GM23338 (cell line): ENCODE measurements at regions not wholly inside any gene's neighbourhood (a gene's known extent, or its start where the extent isn't known, plus 50 kb on each side); places are given as distances from the start of the nearest gene placed in this dataset.

Experiments used
- ATAC-seq: fragments of 200-7000 bp; cut with Tn5 transposase; 3 replicates; pipeline ENCODE4 v1.9.1; 2020
- DNase-seq: peaks from one replicate; pipeline ENCODE4 v3.0.0-alpha.2; 2015; ENCODE audit warnings: low spot score
- H2AFZ ChIP-seq: fragments of 200-600 bp; sonication (generic); 2 replicates; pipeline ENCODE4 v1.8.0; 2016; ENCODE audit warnings: antibody characterized with exemption, mild to moderate bottlenecking, moderate library complexity
- H3F3A ChIP-seq: fragments of 200-600 bp; sonication (generic); replicated peaks from 2 replicates; pipeline ENCODE4 v1.8.0; 2017; ENCODE audit warnings: antibody characterized with exemption, mixed run types, low read depth
- H3K27ac ChIP-seq: fragments of 200-600 bp; sonication (generic); 2 replicates; pipeline ENCODE4 v1.6.1; 2016; ENCODE audit warnings: low read depth
- H3K27me3 ChIP-seq: fragments of 200-600 bp; sonication (generic); 2 replicates; pipeline ENCODE4 v1.8.0; 2016; ENCODE audit warnings: mild to moderate bottlenecking, mixed run types, moderate library complexity; ENCODE audit not compliant: insufficient read depth
- H3K36me3 ChIP-seq: fragments of 200-600 bp; sonication (generic); 2 replicates; pipeline ENCODE4 v1.8.0; 2016; ENCODE audit warnings: mild to moderate bottlenecking; ENCODE audit not compliant: insufficient read depth
- H3K4me1 ChIP-seq: fragments of 200-600 bp; sonication (generic); 2 replicates; pipeline ENCODE4 v1.8.0; 2016; ENCODE audit warnings: mild to moderate bottlenecking, moderate library complexity; ENCODE audit not compliant: insufficient read depth
- H3K4me2 ChIP-seq: fragments of 200-600 bp; sonication (generic); 2 replicates; pipeline ENCODE4 v1.7.1; 2017; ENCODE audit warnings: mixed run types
- H3K4me3 ChIP-seq: fragments of 200-600 bp; sonication (generic); 2 replicates; pipeline ENCODE4 v1.6.1; 2016; ENCODE audit warnings: mixed run types
- H3K79me2 ChIP-seq: fragments of 200-600 bp; sonication (generic); replicated peaks from 2 replicates; pipeline ENCODE4 v1.8.0; 2017; ENCODE audit warnings: mild to moderate bottlenecking; ENCODE audit not compliant: insufficient read depth
- H3K9me2 ChIP-seq: fragments of 200-600 bp; sonication (generic); 2 replicates; pipeline ENCODE4 v1.8.0; 2017; ENCODE audit not compliant: insufficient read depth
- H4K20me1 ChIP-seq: fragments of 200-600 bp; sonication (generic); replicated peaks from 2 replicates; pipeline ENCODE4 v1.8.0; 2017; ENCODE audit warnings: mild to moderate bottlenecking; ENCODE audit not compliant: insufficient read depth
- H3K27ac Mint-ChIP-seq: 2 replicates; pipeline ENCODE4 v1.8.0; 2020; ENCODE audit warnings: inconsistent platforms, mild to moderate bottlenecking, moderate library complexity, mixed read lengths
- H3K27me3 Mint-ChIP-seq: 3 replicates; pipeline ENCODE4 v1.8.0; 2022; ENCODE audit warnings: low read depth, mild to moderate bottlenecking, moderate library complexity, mixed read lengths, inconsistent platforms; ENCODE audit not compliant: insufficient read depth, poor library complexity
- H3K36me3 Mint-ChIP-seq: 3 replicates; pipeline ENCODE4 v1.8.0; 2021; ENCODE audit warnings: low read depth, mild to moderate bottlenecking, inconsistent platforms, moderate library complexity, mixed read lengths
- H3K4me1 Mint-ChIP-seq: 3 replicates; pipeline ENCODE4 v1.8.0; 2020; ENCODE audit warnings: mild to moderate bottlenecking, inconsistent platforms, mixed read lengths
- H3K4me3 Mint-ChIP-seq: 3 replicates; pipeline ENCODE4 v1.8.0; 2021; ENCODE audit warnings: moderate library complexity, mild to moderate bottlenecking, inconsistent platforms, mixed read lengths
- H3K9me3 Mint-ChIP-seq: 3 replicates; pipeline ENCODE4 v1.8.0; 2020; ENCODE audit warnings: moderate library complexity, mild to moderate bottlenecking, inconsistent platforms, mixed read lengths
- CREB1 ChIP-seq: fragments of 250-450 bp; sonication (Bioruptor Pico); IDR thresholded peaks from 2 replicates; pipeline ENCODE4 v1.5.0; 2020; ENCODE audit warnings: low read depth, mild to moderate bottlenecking, moderate library complexity
- EZH2 ChIP-seq: fragments of 200-600 bp; sonication (generic); IDR thresholded peaks from one replicate; pipeline ENCODE4 v1.8.0; 2017; ENCODE audit warnings: antibody characterized with exemption, mild to moderate bottlenecking, low read depth; ENCODE audit not compliant: unreplicated experiment
- JUNB ChIP-seq: IDR thresholded peaks from one replicate; pipeline ENCODE4 v1.6.1; 2016; ENCODE audit warnings: antibody characterized with exemption; ENCODE audit not compliant: unreplicated experiment
- POLR2AphosphoS5 ChIP-seq: IDR thresholded peaks from 2 replicates; pipeline ENCODE4 v1.6.1; 2016; ENCODE audit warnings: antibody characterized with exemption, low read depth
- STAT1 ChIP-seq: IDR thresholded peaks from one replicate; pipeline ENCODE4 v1.6.1; 2016; ENCODE audit warnings: antibody characterized with exemption; ENCODE audit not compliant: unreplicated experiment
- ZNF114 ChIP-seq: fragments of 250-450 bp; sonication (Bioruptor Pico); IDR thresholded peaks from 2 replicates; pipeline ENCODE4 v1.5.0; 2020; ENCODE audit warnings: mild to moderate bottlenecking, moderate library complexity
- ZNF331 ChIP-seq: fragments of 250-450 bp; sonication (Bioruptor Pico); IDR thresholded peaks from 2 replicates; pipeline ENCODE4 v1.5.0; 2020; ENCODE audit warnings: low read depth, mild to moderate bottlenecking, moderate library complexity
- TF ChIP-seq, protein P1 (sequence below): fragments of 250-450 bp; sonication (Bioruptor Pico); IDR thresholded peaks from 2 replicates; pipeline ENCODE4 v1.5.0; 2020; ENCODE audit warnings: mild to moderate bottlenecking, moderate library complexity
- TF ChIP-seq, protein P2 (sequence below): IDR thresholded peaks from 2 replicates; pipeline ENCODE4 v1.6.1; 2016; ENCODE audit warnings: antibody characterized with exemption

DNA sequence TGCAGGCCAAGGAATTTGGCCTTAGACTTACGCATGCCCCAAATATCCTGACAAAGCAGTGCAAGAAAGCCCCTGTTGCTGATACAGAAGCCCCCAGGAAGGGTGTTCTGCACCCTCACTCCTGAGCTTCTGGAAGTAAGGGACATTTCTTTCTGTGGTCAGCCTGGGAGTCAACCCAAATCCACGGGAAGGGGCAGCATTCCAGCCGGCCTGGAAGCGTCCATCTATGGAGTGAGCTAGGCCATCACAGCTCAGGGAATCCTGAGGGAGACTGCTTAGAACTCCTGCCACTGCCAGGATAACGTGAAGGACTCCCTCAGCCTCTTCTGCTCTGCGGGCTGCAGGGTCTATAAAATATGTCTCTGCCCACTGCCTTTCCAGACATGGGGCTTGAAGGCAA is 173.9 kb downstream of the ANAPC1 start (continued):
- TF ChIP-seq, protein P1, sequence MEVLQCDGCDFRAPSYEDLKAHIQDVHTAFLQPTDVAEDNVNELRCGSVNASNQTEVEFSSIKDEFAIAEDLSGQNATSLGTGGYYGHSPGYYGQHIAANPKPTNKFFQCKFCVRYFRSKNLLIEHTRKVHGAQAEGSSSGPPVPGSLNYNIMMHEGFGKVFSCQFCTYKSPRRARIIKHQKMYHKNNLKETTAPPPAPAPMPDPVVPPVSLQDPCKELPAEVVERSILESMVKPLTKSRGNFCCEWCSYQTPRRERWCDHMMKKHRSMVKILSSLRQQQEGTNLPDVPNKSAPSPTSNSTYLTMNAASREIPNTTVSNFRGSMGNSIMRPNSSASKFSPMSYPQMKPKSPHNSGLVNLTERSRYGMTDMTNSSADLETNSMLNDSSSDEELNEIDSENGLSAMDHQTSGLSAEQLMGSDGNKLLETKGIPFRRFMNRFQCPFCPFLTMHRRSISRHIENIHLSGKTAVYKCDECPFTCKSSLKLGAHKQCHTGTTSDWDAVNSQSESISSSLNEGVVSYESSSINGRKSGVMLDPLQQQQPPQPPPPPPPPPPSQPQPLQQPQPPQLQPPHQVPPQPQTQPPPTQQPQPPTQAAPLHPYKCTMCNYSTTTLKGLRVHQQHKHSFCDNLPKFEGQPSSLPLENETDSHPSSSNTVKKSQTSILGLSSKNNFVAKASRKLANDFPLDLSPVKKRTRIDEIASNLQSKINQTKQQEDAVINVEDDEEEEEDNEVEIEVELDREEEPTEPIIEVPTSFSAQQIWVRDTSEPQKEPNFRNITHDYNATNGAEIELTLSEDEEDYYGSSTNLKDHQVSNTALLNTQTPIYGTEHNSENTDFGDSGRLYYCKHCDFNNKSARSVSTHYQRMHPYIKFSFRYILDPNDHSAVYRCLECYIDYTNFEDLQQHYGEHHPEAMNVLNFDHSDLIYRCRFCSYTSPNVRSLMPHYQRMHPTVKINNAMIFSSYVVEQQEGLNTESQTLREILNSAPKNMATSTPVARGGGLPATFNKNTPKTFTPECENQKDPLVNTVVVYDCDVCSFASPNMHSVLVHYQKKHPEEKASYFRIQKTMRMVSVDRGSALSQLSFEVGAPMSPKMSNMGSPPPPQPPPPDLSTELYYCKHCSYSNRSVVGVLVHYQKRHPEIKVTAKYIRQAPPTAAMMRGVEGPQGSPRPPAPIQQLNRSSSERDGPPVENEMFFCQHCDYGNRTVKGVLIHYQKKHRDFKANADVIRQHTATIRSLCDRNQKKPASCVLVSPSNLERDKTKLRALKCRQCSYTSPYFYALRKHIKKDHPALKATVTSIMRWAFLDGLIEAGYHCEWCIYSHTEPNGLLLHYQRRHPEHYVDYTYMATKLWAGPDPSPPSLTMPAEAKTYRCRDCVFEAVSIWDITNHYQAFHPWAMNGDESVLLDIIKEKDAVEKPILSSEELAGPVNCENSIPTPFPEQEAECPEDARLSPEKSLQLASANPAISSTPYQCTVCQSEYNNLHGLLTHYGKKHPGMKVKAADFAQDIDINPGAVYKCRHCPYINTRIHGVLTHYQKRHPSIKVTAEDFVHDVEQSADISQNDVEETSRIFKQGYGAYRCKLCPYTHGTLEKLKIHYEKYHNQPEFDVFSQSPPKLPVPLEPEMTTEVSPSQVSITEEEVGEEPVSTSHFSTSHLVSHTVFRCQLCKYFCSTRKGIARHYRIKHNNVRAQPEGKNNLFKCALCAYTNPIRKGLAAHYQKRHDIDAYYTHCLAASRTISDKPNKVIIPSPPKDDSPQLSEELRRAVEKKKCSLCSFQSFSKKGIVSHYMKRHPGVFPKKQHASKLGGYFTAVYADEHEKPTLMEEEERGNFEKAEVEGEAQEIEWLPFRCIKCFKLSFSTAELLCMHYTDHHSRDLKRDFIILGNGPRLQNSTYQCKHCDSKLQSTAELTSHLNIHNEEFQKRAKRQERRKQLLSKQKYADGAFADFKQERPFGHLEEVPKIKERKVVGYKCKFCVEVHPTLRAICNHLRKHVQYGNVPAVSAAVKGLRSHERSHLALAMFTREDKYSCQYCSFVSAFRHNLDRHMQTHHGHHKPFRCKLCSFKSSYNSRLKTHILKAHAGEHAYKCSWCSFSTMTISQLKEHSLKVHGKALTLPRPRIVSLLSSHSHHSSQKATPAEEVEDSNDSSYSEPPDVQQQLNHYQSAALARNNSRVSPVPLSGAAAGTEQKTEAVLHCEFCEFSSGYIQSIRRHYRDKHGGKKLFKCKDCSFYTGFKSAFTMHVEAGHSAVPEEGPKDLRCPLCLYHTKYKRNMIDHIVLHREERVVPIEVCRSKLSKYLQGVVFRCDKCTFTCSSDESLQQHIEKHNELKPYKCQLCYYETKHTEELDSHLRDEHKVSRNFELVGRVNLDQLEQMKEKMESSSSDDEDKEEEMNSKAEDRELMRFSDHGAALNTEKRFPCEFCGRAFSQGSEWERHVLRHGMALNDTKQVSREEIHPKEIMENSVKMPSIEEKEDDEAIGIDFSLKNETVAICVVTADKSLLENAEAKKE (CRISPR knock-in tag) = no peak

DNA sequence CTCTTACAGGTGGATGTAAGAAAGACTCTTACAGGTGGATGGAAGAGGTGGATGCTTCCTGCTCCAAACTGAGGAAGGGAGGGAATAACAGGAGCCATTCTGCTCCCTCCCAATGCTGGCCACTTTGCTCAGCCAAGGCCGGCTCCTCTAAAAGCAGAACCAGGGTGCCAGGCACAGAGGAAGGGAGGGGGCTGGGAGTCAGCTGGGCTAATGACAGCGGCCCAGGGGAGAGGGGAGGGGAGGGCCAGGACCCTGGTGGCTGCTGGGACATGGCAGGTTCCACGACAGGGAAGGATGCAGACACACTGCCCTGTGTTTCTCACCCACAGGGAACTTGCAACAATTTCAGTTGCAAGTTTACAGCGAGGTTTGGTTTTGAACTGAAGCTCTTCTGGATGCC is 173.4 kb downstream of the ANAPC1 start:
- H3K4me3 ChIP-seq = no peak overlapping the region
- Mint-ChIP-seq H3K27me3 (peaks cover 18% of the 10 kb centered on the region), H3K4me3 (no peak overlapping the region), H3K27ac (no peak overlapping the region), H3K4me1 (peaks cover 33% of the 10 kb centered on the region), H3K36me3 (peaks cover 15% of the 10 kb centered on the region; the same call in 1 of the 3 replicates), H3K9me3 (peaks cover 15% of the 10 kb centered on the region)
- no peaks in the 10 kb centered on the region for H3K9me2 ChIP-seq
- no peaks in the 10 kb centered on the region for H4K20me1 ChIP-seq
- H2AFZ ChIP-seq = no peak overlapping the region
- no peak overlapping the region for H3K4me2 ChIP-seq
- H3K27me3 ChIP-seq = no peaks in the 10 kb centered on the region
- H3K79me2 ChIP-seq = no peaks in the 10 kb centered on the region
- H3K36me3 ChIP-seq = no peaks in the 10 kb centered on the region
- H3K27ac ChIP-seq = no peak overlapping the region
- ATAC-seq (no peak), DNase-seq (no peak)
- peaks cover 9% of the 10 kb centered on the region for H3K4me1 ChIP-seq
- H3F3A ChIP-seq = 0 out of 2 replicates have a peak, but pooled peaks cover 2% of the 10 kb centered on the region
- TF ChIP-seq CREB1 (CRISPR knock-in tag) (no peak), POLR2AphosphoS5 (no peak), JUNB (no peak), ZNF114 (no peak), STAT1 (no peak), EZH2 (no peak), ZNF331 (no peak)
- TF ChIP-seq, protein P2, sequence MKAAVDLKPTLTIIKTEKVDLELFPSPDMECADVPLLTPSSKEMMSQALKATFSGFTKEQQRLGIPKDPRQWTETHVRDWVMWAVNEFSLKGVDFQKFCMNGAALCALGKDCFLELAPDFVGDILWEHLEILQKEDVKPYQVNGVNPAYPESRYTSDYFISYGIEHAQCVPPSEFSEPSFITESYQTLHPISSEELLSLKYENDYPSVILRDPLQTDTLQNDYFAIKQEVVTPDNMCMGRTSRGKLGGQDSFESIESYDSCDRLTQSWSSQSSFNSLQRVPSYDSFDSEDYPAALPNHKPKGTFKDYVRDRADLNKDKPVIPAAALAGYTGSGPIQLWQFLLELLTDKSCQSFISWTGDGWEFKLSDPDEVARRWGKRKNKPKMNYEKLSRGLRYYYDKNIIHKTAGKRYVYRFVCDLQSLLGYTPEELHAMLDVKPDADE = no peak
- TF ChIP-seq, protein P1 (CRISPR knock-in tag) = no peak
